ENCODE measurements at regions not wholly inside any gene's neighbourhood (a gene's known extent, or its start where the extent isn't known, plus 50 kb on each side); places are given as distances from the start of the nearest gene placed in this dataset.

GRCh38 chr1:38452246-38452645, 405.7 kb upstream of the POU3F1 start:
- Histone ChIP-seq H2BK5ac (ENCODE audit: insufficient read length, low read length) (no peak overlapping the region), H3K23ac (ENCODE audit: insufficient read length, low read depth, low read length) (no peak overlapping the region), H3K4me1 (ENCODE audit: insufficient read depth, low read length) (peaks cover 4% of the 10 kb centered on the region; the same call in 1 of the 2 replicates), H3K4ac (ENCODE audit: low read depth, low read length) (no peak overlapping the region), H3K9me3 (ENCODE audit: control insufficient read depth, low read depth, low read length) (no peaks in the 10 kb centered on the region), H3K18ac (ENCODE audit: insufficient read length, low read depth, low read length) (no peak overlapping the region), H2AFZ (ENCODE audit: low read length) (no peak overlapping the region), H4K5ac (ENCODE audit: insufficient read length, low read depth, low read length) (no peak overlapping the region), H4K20me1 (ENCODE audit: control insufficient read depth, insufficient read depth, insufficient read length) (no peaks in the 10 kb centered on the region), H2BK120ac (ENCODE audit: low read depth, low read length, poor library complexity, severe bottlenecking) (no peak overlapping the region), H2BK20ac (ENCODE audit: low read depth, low read length, poor library complexity, severe bottlenecking) (no peak overlapping the region), H3K4me2 (ENCODE audit: insufficient read depth, insufficient read length, low read length) (no peak overlapping the region), H4K91ac (ENCODE audit: insufficient read length, low read depth, low read length) (no peak overlapping the region), H2AK5ac (ENCODE audit: insufficient read length, low read length) (no peak overlapping the region), H3K56ac (ENCODE audit: insufficient read length, low read depth, low read length) (no peak overlapping the region), H3K27ac (ENCODE audit: insufficient read length, low read depth, low read length) (no peak overlapping the region), H3K79me1 (ENCODE audit: insufficient read depth, low read depth, low read length, poor library complexity, severe bottlenecking) (no peaks in the 10 kb centered on the region), H3K23me2 (ENCODE audit: insufficient read length, low read depth, low read length, poor library complexity, severe bottlenecking) (no peaks in the 10 kb centered on the region), H3K14ac (ENCODE audit: insufficient read depth, low read length) (no peak overlapping the region; the same call in 1 of the 2 replicates), H4K8ac (replicated peaks; ENCODE audit: insufficient read length, low read depth, low read length) (no peak overlapping the region), H3K27me3 (ENCODE audit: insufficient read depth, low read length) (no peaks in the 10 kb centered on the region), H3K9ac (ENCODE audit: extremely low read depth, insufficient read length, low read length) (no peak overlapping the region), H3K79me2 (ENCODE audit: insufficient read depth, low read length) (no peaks in the 10 kb centered on the region), H2BK12ac (ENCODE audit: insufficient read length, low read depth, low read length) (no peak overlapping the region), H3T11ph (ENCODE audit: low read length) (no peak overlapping the region), H2BK15ac (ENCODE audit: low read depth, low read length) (no peak overlapping the region)
- Mint-ChIP-seq H3K4me1 (peaks cover 39 to 44% of the 10 kb centered on the region in 2 experiments), H3K27ac (peak overlapping the region in 2 of 3 experiments; percentile 49 to 76; a peak in 2 of 7 replicates), H3K9me3 (peaks cover 0 to 3% of the 10 kb centered on the region in 2 experiments; a peak in 1 of 5 replicates), H3K4me3 (no peak overlapping the region), H3K27me3 (ENCODE audit: low read depth) (peaks cover 12% of the 10 kb centered on the region), H3K36me3 (ENCODE audit: insufficient read depth in 1 of 3, low read depth in 3 of 3) (peaks cover 0 to 14% (median 6%) of the 10 kb centered on the region in 3 experiments; a peak in 5 of 7 replicates)
- no peak for DNase-seq
- TF ChIP-seq CTCF (conservative IDR thresholded peaks at IDR 0.05) = no peak
- WGBS (ENCODE audit: extremely low coverage, insufficient read length, low lambda C conversion rate) = no CpG with 5 or more reads among the region's 4 CpGs

Measured in H9 (cell line).